GM19324 (cell line): ENCODE measurements at regions not wholly inside any gene's neighbourhood (a gene's known extent, or its start where the extent isn't known, plus 50 kb on each side); places are given as distances from the start of the nearest gene placed in this dataset.
"Not testable (repeated sequence)": the region's sequence is repeated elsewhere in the genome, so short reads cannot be mapped to it uniquely, and the experiment has no call there.

Experiments
- ATAC-seq: cut with Tn5 transposase; IDR thresholded peaks from one replicate; pipeline ENCODE4 v1.9.1; 2021; ENCODE audit warnings: mild to moderate bottlenecking, moderate library complexity; ENCODE audit not compliant: unreplicated experiment, low FRiP score

DNA sequence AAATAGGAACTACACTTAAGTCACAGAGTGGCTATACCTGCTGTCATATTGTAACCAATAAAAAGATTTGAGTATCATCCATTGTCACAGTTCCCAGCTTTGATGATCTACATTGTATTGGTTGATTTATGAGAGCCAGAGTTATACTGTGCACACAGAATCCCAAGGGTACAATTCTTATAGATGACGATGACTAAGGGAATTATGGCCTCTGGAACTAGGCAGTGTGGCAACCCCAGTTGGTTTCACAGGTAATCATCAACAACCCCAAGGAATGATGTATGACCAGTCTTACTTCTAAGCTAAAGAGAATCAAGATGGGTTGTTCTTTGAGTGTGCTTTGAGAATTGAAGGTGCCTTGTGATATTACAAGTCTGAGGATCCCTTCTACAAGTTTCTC is 217.3 kb downstream of the ETAA1 start:
- no peak for ATAC-seq

DNA sequence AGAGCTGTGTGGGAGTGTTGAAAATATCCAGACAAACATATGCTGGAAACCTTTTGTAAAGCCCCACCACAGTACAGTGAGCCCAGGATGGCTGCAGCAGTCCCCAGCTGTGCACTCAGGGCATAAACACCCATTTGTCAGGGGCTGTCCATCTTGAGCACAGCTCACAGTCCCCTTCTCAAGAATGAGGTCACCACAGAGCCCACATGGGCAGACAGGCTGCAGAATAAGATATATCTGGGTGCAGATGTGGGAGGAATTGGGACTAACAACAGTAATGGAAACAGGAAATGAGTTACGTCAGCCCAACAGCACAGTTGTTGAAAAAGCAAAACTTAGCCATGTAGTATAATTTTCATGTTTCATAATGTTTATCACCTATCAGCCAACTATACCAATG is 219.6 kb downstream of the ETAA1 start:
- peak; percentile 45 for ATAC-seq

DNA sequence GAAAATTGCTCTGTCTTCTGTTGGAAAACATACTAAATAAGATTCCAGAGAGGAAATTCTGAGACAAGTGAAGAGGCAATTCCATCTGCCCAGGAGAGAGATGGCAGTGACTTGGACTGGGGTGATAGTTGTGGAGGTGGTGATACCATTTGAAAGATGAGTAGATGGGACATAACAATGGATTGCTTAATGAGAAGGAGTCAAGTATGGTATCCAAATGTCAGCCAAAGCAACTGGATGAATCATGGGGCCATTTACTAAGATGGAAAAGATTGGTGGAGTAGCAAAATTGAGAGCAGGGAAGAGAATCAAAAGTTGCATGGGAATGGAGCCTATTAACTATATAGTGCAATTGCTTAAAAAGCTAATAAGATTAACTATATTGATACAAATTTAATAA is 222.1 kb downstream of the ETAA1 start:
- ATAC-seq, result no peak

DNA sequence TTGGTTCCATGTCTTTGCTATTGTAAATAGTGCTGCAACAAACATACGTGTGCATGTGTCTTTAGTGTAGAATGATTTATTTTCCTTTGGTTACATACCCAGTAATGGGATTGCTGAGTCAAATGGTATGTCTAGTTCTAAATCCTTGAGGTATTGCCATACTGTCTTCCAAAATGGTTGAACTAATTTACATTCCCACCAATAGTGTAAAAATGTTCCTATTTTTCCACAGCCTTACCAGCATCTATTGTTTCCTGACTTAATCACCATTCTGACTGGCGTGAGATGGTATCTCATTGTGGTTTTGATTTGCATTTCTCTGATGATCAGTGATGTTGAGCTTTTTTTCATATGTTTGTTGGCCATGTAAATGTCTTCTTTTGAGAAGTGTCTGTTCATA is 226.6 kb downstream of the ETAA1 start:
- not testable (repeated sequence) for ATAC-seq

DNA sequence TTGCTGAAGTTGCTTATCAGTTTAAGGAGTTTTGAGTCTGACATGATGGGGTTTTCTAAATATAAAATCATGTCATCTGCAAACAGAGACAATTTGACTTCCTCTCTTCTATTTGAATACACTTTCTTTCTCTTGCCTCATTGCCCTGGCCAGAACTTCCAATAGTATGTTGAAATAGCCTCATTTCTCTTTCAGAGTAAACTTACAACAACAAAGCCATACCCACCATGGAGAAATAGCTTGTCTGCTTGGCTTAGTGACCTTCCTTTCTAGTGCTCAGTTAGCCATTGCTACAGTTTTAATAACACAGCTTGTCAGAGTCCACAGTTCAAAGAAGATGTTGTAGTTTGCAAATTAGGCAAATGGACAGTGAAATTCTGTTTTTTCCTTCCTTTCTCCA is 228.0 kb downstream of the ETAA1 start:
- no peak for ATAC-seq

GRCh38 chr2:67625690-67626475 is 228.8 kb downstream of the ETAA1 start:
- ATAC-seq, result no peak

- ATAC-seq, result no peak
Measured at GRCh38 chr2:67626656-67627055, 229.5 kb downstream of the ETAA1 start.

DNA sequence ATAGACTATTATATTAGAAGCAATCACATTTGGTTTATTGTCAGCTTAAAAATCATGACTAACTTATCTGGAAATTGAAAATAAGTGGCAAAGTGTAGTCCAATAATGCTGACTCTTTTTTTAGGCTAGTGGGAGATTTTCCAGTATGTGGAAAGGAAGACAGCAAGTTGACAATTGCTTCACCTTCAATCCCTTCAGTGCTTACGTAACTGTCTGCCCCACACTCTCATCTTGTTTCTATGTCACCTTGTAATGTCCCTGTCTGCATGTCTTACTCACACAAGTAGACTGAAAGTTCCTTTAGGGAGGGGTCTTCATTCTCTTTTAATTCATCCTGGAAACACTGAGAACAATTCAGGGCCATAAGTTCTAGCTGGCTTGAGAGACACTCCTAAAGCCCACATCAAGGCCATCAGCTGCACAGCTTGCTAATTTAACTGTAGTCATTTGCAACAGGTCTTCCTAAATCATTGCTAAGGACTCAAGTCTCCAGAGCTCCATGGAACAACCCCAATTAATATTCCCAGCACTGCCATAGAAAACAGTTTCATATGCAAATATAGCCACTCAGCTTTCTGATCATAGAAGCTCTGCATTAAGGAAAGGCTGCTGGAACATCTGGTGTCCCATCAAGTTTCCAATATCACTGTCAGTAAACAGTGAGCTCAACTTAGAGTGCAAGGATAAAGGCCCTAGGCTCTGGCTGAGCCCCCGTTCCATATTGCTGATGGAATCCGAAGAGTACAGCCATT is 230.5 kb downstream of the ETAA1 start:
- ATAC-seq, result no peak

DNA sequence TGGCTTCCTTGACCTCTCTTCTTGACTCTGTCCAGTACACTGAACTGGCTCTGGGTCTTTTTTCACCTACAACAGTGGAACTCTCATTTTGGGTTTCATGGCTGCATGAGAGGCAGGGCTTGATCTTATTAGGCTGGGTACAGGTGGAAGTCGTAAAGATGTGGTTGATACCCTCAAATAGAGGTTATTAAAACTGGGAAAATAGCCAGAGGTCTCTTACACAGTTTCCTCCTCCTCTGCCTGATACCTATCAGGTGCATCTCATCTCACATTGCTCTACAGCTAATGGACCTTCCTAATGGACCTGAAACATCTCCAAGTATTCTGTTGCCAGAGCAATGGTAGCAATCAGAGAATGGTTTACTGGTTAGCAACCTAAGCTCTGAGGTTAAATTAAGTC is 231.8 kb downstream of the ETAA1 start:
- ATAC-seq, result no peak

- no peak for ATAC-seq
Measured at GRCh38 chr2:67631483-67631882, 234.3 kb downstream of the ETAA1 start.

- no peak for ATAC-seq
Measured at GRCh38 chr2:67633212-67633856, 236.2 kb downstream of the ETAA1 start.

DNA sequence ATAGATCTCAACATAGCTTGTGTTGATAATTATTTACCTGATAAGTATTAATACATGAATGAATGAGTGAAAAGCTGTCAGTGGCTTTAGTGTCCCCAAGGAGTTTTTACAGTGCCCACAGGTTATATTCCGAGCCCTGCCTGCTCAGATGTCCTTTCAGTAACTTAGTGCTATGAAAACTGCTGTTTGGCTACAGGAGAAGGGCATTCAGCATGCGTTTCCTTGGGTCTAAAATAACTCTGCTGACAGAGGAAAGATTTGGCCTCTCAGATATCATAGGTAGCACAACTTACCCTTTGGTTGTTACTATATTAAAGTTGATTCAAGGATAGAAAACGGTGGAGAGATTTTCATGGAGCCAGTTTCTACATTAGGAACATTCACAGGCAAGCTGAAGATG is 241.0 kb downstream of the ETAA1 start:
- no peak for ATAC-seq

DNA sequence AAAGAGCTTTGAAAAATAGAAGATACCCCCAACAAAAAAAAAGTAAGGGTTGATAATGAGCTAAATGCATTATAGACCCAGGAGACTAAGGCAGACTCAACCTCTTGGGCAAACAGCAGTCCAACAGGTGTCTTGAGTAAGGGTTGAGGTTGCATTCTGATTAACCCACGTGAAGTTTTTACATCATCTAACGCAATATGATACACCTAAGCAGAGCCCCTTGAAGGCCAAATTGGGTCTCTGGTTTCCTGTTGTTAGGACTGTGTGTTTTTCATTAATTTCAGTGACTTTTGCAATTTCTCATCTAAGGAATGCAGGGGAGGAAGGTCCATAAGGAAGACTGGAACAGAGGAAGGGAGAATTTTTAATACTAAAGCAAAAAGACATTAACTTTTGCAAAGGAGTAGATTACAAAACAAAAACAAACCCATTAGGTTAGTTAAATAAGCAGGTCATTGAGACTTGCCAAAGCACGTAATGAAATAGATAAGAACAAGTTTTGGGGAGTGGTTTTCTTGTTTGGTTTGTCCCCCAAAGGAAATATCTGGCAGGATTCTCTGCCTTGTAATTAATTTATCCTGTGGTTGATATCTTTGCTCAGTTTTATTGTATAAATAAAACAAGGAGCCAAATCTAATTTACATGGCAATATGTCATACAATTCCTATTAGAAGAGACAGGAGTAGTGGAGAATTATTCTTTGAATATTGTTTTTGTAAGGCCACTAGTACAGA is 244.3 kb downstream of the ETAA1 start:
- ATAC-seq, result no peak

DNA sequence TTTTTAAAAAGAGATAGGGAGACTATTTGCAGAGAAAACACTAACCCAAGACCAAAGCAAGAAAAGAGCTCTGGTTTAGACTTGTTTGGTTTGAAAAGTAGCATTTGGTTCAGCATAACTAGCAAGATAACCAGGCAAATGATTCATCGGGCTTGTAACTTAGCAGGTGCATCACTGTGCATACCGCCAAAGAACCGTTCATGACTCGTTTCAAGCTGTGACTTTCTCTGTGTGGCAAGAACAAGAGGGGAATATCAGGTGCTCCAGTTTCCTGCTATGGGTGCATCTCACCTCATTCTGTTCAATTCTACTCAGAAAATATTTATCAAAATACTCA is 244.9 kb downstream of the ETAA1 start:
- ATAC-seq, result no peak

DNA sequence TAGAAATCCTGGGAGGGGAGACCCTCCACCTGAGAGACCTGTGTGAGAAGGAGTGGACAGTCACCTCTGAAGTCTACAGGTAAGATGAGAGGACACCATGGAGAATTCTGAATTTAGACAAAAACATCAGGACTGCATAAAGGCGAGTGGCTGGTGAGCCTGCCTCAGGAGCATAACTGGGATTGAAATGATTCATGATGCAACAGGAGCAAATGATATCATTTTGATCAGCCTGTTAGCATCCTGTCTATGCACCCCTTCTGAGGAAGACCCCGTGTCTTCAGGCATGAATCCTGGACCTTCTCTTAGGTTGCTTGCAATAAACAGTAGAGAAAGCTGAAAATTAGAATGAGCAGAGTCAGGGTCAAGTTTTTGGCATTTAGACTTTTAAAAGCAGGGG is 245.8 kb downstream of the ETAA1 start:
- no peak for ATAC-seq

DNA sequence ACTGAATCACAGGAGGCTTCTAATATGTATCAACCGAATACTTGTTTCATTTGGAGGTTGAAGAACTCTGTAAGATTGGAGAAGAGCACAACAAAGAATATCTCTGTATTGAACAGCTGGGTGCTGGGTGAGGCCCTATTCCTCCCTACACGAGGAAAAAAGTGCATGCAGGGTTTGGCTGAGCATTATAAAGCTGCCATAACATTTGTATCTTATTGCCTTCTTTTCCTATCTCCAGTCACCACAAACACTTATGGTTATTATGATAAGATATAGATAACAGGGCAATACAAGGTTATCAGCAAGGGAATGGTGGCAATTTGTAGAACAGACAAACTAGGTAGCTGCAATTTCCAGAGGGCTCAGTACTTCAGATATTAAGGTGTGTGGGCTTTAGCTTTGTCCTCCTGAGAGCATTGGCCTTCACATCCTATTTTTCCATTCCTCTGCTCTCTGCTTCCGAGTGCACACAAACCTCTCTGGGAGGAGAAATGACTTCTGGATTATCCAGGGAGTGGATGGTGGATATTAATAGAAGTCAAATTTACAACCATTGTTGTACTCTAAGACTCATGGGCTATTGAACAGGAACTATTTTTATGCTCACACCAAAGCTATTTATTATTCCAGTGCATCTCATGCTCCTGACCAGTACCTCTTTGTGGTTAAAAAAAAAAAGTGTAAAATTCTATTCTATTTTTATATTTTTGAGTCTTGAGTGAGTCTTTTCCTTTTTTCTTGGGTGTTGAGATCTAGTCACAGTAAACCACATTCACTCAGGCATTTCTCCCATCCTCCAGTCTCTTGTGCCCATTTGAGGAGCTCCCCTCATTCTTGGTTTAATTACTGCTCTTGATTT is 248.4 kb downstream of the ETAA1 start:
- no peak for ATAC-seq

DNA sequence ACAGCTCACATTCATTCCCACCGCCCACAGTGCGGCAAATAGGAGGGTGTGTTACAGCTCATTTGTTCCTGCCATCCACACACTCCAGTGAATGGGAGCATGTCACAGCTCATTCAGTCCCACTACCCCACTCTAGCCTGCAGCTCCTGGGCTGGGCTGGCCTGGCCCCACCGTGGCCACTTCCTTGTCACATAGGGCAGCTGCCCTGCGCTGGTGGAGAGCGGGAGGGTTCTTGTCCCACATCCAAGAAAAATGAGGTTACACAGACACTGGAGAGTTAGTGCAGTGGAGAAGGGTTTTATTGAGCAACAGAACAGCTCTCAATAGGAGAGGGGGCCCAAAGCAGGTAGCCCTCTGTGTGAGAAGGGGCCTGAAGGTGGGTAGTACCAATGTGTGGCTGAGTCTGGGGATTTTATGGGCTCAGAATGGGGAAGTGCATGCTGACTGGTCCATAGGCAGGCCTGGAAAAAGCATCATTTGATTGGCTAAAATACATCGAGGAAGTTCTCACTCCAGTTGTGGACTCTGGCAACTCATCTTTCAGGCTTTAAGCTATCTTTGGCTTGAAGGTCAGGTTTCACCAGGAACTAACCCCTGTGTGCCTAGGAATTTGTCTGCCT is 249.7 kb downstream of the ETAA1 start:
- ATAC-seq, result no peak

DNA sequence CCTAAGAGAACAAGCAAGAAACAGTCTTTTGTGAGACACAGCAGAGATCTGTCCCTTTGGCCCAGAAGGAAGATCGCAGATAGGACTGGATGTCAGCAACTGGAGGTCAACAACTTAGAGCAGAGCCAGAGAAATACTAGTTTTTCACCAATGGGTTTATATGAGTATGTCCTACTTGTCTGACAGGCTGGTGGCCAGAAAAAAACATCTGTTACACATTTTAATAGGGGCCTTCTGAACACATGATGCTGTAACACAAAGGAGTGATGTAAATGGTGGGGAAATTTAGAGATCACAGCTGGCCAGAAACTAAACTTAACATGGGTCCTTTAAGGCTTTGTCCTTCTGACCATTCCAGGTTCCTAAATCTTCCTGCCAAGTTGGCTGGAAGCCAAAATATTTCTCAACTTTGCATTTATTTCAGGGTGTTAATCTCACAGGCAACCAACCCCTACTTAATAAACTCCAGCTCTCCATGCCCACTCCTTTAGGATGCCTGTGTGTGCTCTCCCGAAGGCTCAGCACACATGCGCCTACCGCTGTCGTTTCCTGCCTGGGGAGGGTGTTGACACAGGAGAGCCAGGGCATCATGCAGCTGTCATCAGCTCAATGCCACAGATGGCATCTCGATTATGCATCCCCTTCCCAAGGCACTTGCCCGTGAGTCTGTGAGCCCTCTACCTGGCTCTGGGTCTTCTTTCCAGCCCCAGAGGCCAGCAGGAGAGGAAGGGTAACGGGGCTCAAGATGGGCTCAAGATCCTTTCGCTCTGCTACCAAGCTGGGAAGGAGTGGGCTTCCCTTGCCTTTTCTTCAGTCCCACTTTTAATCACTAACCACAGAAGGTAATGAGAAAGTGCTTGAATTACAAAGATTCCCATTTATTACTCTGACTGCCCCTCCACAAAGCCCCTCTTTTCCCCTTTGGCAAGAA is 252.5 kb downstream of the ETAA1 start:
- ATAC-seq, result no peak
